K562 (cell line): ENCODE measurements at regions not wholly inside any gene's neighbourhood (a gene's known extent, or its start where the extent isn't known, plus 50 kb on each side); places are given as distances from the start of the nearest gene placed in this dataset.

ENCODE experiments used
- EZH2 ChIP-seq: IDR thresholded peaks from 2 replicates; pipeline ENCODE4 v1.6.1; 2012; ENCODE audit warnings: low read depth, mild to moderate bottlenecking, inconsistent platforms, low read length, borderline replicate concordance
- NCOA1 ChIP-seq: fragments of 450-650 bp; IDR thresholded peaks from 2 replicates; pipeline ENCODE4 v1.6.1; 2016; ENCODE audit warnings: low read depth
- SETDB1 ChIP-seq: IDR thresholded peaks from one replicate; pipeline ENCODE4 v1.6.1; 2012; ENCODE audit warnings: low read length, control low read depth, inconsistent platforms

GRCh38 chr2:200744201-200744602 is 67.5 kb upstream of the BZW1 start:
- TF ChIP-seq SETDB1 (no peak), EZH2 (no peak), NCOA1 (no peak)
